HG03442 (cell line): ENCODE measurements at regions not wholly inside any gene's neighbourhood (a gene's known extent, or its start where the extent isn't known, plus 50 kb on each side); places are given as distances from the start of the nearest gene placed in this dataset.
"Not testable (repeated sequence)": the region's sequence is repeated elsewhere in the genome, so short reads cannot be mapped to it uniquely, and the experiment has no call there.

ENCODE experiments used
- ATAC-seq: cut with Tn5 transposase; IDR thresholded peaks from one replicate; pipeline ENCODE4 v1.9.1; 2021; ENCODE audit warnings: mild to moderate bottlenecking, moderate library complexity; ENCODE audit not compliant: unreplicated experiment

GRCh38 chr12:19972325-19973288 lies 395.7 kb upstream of the PDE3A start:
- ATAC-seq = peak; percentile 54

- ATAC-seq = no peak
Measured at GRCh38 chr12:19978193-19978592, 390.1 kb upstream of the PDE3A start.

- no peak for ATAC-seq
Measured at GRCh38 chr12:19979584-19979983, 388.8 kb upstream of the PDE3A start.

GRCh38 chr12:19981944-19982343 lies 386.4 kb upstream of the PDE3A start:
- ATAC-seq = no peak

- ATAC-seq = no peak
Measured at GRCh38 chr12:19988001-19988400, 380.3 kb upstream of the PDE3A start.

- ATAC-seq = no peak
Measured at GRCh38 chr12:19988459-19988873, 379.9 kb upstream of the PDE3A start.

- no peak for ATAC-seq
Measured at GRCh38 chr12:19988948-19989347, 379.4 kb upstream of the PDE3A start.

- no peak for ATAC-seq
Measured at GRCh38 chr12:19991146-19991545, 377.2 kb upstream of the PDE3A start.

GRCh38 chr12:19992311-19992710 lies 376.0 kb upstream of the PDE3A start:
- ATAC-seq = no peak

- no peak for ATAC-seq
Measured at GRCh38 chr12:19994968-19995367, 373.4 kb upstream of the PDE3A start.

GRCh38 chr12:19997656-19998400 lies 370.5 kb upstream of the PDE3A start:
- ATAC-seq = no peak

GRCh38 chr12:19998411-19998810 lies 369.9 kb upstream of the PDE3A start:
- no peak for ATAC-seq

GRCh38 chr12:19998961-19999804 lies 369.2 kb upstream of the PDE3A start:
- ATAC-seq = no peak

- ATAC-seq = no peak
Measured at GRCh38 chr12:19999805-20000138, 368.6 kb upstream of the PDE3A start.

GRCh38 chr12:20000229-20000849 lies 368.0 kb upstream of the PDE3A start:
- no peak for ATAC-seq

GRCh38 chr12:20003252-20003651 lies 365.1 kb upstream of the PDE3A start:
- ATAC-seq = no peak

GRCh38 chr12:20004952-20005351 lies 363.4 kb upstream of the PDE3A start:
- ATAC-seq = no peak

- no peak for ATAC-seq
Measured at GRCh38 chr12:20006871-20007730, 361.2 kb upstream of the PDE3A start.

GRCh38 chr12:20009965-20010364 lies 358.4 kb upstream of the PDE3A start:
- not testable (repeated sequence) for ATAC-seq

- ATAC-seq = no peak
Measured at GRCh38 chr12:20011200-20011599, 357.1 kb upstream of the PDE3A start.
